HFFc6 (cell line): ENCODE measurements at regions not wholly inside any gene's neighbourhood (a gene's known extent, or its start where the extent isn't known, plus 50 kb on each side); places are given as distances from the start of the nearest gene placed in this dataset.

Experiments used
- DNase-seq: peaks from one replicate; pipeline ENCODE4 v3.0.0-alpha.2; 2018
- H3K27ac Mint-ChIP-seq: 2 replicates; pipeline ENCODE4 v1.8.0; 2020; ENCODE audit warnings: mild to moderate bottlenecking, mixed read lengths
- H3K27me3 Mint-ChIP-seq: 2 replicates; pipeline ENCODE4 v1.8.0; 2021; ENCODE audit warnings: mild to moderate bottlenecking, moderate library complexity, mixed read lengths; ENCODE audit not compliant: insufficient read depth
- H3K36me3 Mint-ChIP-seq: 2 replicates; pipeline ENCODE4 v1.8.0; 2021; ENCODE audit warnings: low read depth, mixed read lengths
- H3K4me1 Mint-ChIP-seq: 2 replicates; pipeline ENCODE4 v1.8.0; 2020; ENCODE audit warnings: low read depth, mixed read lengths
- H3K4me3 Mint-ChIP-seq: 2 replicates; pipeline ENCODE4 v1.8.0; 2020; ENCODE audit warnings: mild to moderate bottlenecking, moderate library complexity, mixed read lengths
- H3K9me3 Mint-ChIP-seq: 2 replicates; pipeline ENCODE4 v1.8.0; 2020; ENCODE audit warnings: mild to moderate bottlenecking, mixed read lengths
- TF ChIP-seq, protein P1 (sequence below): fragments of 200-600 bp; sonication (generic); IDR thresholded peaks from 2 replicates; pipeline ENCODE4 v1.5.0; 2021; ENCODE audit warnings: antibody characterized with exemption, mild to moderate bottlenecking

DNA sequence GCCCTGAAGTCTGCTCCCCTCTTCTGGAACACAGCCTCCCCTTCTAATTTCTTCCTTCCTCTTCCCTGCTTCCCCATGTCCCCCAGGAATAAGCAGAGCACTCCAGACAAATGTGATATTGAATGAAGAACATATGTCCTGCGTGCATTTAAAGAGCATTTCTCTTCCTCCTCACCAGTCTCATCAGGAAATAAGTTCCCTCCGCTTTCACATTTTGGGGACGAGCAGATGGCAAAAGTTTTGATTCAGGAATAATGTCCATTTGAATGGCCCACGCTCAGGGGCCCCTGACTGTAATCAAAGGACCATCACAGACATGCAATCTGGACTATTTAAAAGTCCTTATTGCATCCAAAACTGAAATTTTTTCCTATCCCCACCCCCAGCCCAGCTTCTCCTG is 316.1 kb downstream of the CDK5RAP2 start:
- Mint-ChIP-seq H3K4me1 (no peaks in the 10 kb centered on the region), H3K36me3 (no peaks in the 10 kb centered on the region), H3K27ac (no peak overlapping the region), H3K4me3 (no peak overlapping the region), H3K27me3 (peaks cover 5% of the 10 kb centered on the region; the same call in 1 of the 2 replicates), H3K9me3 (peaks cover 8% of the 10 kb centered on the region)
- DNase-seq = no peak
- TF ChIP-seq, protein P1, sequence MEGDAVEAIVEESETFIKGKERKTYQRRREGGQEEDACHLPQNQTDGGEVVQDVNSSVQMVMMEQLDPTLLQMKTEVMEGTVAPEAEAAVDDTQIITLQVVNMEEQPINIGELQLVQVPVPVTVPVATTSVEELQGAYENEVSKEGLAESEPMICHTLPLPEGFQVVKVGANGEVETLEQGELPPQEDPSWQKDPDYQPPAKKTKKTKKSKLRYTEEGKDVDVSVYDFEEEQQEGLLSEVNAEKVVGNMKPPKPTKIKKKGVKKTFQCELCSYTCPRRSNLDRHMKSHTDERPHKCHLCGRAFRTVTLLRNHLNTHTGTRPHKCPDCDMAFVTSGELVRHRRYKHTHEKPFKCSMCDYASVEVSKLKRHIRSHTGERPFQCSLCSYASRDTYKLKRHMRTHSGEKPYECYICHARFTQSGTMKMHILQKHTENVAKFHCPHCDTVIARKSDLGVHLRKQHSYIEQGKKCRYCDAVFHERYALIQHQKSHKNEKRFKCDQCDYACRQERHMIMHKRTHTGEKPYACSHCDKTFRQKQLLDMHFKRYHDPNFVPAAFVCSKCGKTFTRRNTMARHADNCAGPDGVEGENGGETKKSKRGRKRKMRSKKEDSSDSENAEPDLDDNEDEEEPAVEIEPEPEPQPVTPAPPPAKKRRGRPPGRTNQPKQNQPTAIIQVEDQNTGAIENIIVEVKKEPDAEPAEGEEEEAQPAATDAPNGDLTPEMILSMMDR = no peak

DNA sequence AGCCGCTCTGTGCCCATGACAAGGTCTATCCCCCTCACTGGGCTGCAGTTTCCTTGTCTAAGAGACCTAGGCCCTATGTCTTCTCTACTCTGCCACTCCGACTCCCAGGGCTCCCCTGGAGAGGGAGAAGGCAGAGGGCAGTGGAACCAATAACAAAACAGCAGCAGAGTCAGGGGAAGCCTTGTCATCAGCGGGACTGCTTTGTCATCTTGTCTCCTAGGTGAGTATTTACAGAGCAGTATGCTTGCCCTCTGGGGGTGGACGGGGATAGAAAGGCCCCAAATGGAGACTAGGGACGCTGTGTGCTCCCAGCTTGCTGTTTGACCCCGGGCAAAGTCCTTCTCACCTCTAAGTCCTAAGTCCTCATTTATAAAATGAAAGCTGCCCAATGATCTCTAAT is 318.5 kb downstream of the CDK5RAP2 start:
- DNase-seq = no peak
- H3K4me1 Mint-ChIP-seq = no peaks in the 10 kb centered on the region
- H3K36me3 Mint-ChIP-seq = no peaks in the 10 kb centered on the region
- H3K9me3 Mint-ChIP-seq = peaks cover 8% of the 10 kb centered on the region
- peaks cover 7% of the 10 kb centered on the region; the same call in 1 of the 2 replicates for H3K27me3 Mint-ChIP-seq
- TF ChIP-seq, protein P1 = no peak
- no peak overlapping the region for H3K4me3 Mint-ChIP-seq
- H3K27ac Mint-ChIP-seq = no peak overlapping the region

DNA sequence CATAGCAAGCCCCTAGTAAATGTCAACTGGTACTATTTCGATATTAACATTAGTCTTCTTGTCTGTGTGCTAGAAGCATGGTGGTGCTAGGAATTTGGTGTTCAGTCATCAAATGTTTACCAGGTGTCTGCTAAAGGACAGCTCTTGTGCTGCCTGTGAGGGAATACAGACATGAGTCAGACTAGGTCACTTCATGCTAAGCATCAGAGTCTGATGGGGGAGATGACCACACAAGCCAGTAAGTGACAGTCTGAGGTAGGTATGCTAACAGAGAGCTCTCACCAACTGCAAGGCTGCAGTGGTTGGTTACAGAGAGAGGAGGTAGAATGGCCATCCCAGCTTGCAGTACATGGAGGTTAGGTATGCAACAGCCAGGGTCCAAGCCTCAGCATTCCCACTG is 320.9 kb downstream of the CDK5RAP2 start:
- no peak overlapping the region for H3K4me3 Mint-ChIP-seq
- peaks cover 19% of the 10 kb centered on the region for H3K9me3 Mint-ChIP-seq
- TF ChIP-seq, protein P1 = no peak
- H3K27ac Mint-ChIP-seq = no peak overlapping the region
- H3K4me1 Mint-ChIP-seq = no peaks in the 10 kb centered on the region
- peaks cover 7% of the 10 kb centered on the region; the same call in 1 of the 2 replicates for H3K27me3 Mint-ChIP-seq
- DNase-seq = no peak
- no peaks in the 10 kb centered on the region for H3K36me3 Mint-ChIP-seq

DNA sequence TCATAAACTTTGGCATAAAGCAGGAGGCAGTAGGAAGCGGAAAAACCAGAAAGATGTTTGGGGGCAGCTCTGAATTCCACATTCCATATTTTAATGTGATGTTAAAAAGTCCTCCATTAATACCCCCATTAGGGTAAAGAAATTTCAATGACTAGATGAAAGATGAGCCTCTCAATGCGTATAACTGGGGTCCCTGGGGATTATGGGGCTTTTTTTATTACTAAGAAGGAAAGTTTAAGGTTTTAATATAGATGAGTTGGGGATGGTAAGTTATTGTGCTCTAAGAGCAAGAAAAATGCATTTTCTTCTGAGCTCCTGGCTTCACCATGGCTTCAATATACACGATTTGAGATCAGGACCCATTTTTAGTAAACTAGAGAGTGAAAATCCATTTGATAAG is 321.9 kb downstream of the CDK5RAP2 start:
- Mint-ChIP-seq H3K4me3 (no peak overlapping the region), H3K36me3 (no peaks in the 10 kb centered on the region), H3K27me3 (peaks cover 7% of the 10 kb centered on the region; the same call in 1 of the 2 replicates), H3K4me1 (no peaks in the 10 kb centered on the region), H3K27ac (no peak overlapping the region), H3K9me3 (peaks cover 19% of the 10 kb centered on the region)
- TF ChIP-seq, protein P1 = no peak
- DNase-seq = no peak

DNA sequence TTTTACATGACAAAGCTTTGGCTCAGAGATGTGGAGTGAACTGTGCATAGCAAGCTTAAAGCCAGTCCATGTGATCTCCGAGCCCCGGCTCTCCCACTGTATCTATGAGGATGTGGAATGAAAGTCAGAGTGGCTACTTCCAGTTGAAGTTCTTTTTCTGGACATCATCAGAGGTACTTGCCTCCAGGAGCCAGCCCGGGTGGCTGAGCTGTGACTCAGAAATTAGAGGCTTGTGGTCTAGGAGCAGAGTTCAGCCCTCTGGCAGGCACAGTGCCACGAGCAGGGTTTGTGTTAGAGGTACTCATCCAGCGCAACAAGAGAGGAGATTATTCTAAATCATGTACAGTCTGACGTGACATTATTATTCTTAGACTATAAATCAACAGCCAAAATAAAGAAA is 322.5 kb downstream of the CDK5RAP2 start:
- H3K27me3 Mint-ChIP-seq = peaks cover 5% of the 10 kb centered on the region; the same call in 1 of the 2 replicates
- no peak overlapping the region for H3K4me3 Mint-ChIP-seq
- TF ChIP-seq, protein P1 = no peak
- no peak overlapping the region for H3K27ac Mint-ChIP-seq
- H3K4me1 Mint-ChIP-seq = no peaks in the 10 kb centered on the region
- H3K36me3 Mint-ChIP-seq = no peaks in the 10 kb centered on the region
- peaks cover 24% of the 10 kb centered on the region for H3K9me3 Mint-ChIP-seq
- no peak for DNase-seq

DNA sequence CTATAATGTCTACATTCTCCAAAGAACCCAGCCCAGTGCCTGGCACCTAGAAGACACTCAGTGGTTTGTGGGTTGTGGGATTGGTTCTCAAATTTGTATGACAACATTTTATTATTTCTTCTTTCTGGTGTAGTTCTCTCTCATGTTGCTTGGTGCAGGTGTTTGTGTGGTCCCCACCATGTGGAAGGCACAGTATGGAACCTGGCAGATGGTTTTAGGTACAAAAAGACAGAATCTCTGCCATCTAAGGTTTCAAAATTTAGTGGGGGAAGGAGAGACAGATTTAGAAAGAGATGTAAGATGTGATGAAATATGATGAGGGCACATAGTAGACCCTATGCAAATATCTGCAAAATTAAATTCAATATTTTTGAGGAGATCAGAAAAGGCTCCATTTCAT is 323.8 kb downstream of the CDK5RAP2 start:
- Mint-ChIP-seq H3K4me3 (no peak overlapping the region), H3K4me1 (no peaks in the 10 kb centered on the region), H3K27ac (no peak overlapping the region), H3K36me3 (no peaks in the 10 kb centered on the region), H3K9me3 (peaks cover 30% of the 10 kb centered on the region), H3K27me3 (peaks cover 2% of the 10 kb centered on the region; the same call in 1 of the 2 replicates)
- TF ChIP-seq, protein P1 = no peak
- no peak for DNase-seq
